OCI-LY3 (cell line): ENCODE measurements at regions not wholly inside any gene's neighbourhood (a gene's known extent, or its start where the extent isn't known, plus 50 kb on each side); places are given as distances from the start of the nearest gene placed in this dataset.

Experiments
- CTCF ChIP-seq: fragments of 200-600, 300-600 bp; sonication (generic); IDR thresholded peaks from 2 replicates; pipeline ENCODE4 v1.5.1; 2014; ENCODE audit warnings: antibody characterized with exemption, low read length, low read depth
- EZH2phosphoT487 ChIP-seq: fragments of 200-600 bp; shearing (Covaris generic); IDR thresholded peaks from 2 replicates; pipeline ENCODE4 v1.6.1; 2018; ENCODE audit warnings: antibody characterized with exemption, mixed run types, low read depth

GRCh38 chr7:93013446-93014061, 104.2 kb downstream of the SAMD9 start:
- TF ChIP-seq CTCF: no peak
- TF ChIP-seq EZH2phosphoT487: no peak
